Neutrophil (primary cell): ENCODE measurements at regions not wholly inside any gene's neighbourhood (a gene's known extent, or its start where the extent isn't known, plus 50 kb on each side); places are given as distances from the start of the nearest gene placed in this dataset.

ENCODE experiments used
- H3K27ac ChIP-seq: fragments of 200-600 bp; sonication (generic); 2 replicates; pipeline ENCODE4 v1.5.1; 2016; ENCODE audit warnings: mild to moderate bottlenecking, moderate library complexity
- H3K27me3 ChIP-seq: fragments of 200-600 bp; sonication (generic); 2 replicates; pipeline ENCODE4 v1.6.0; 2016; ENCODE audit warnings: mild to moderate bottlenecking
- H3K36me3 ChIP-seq: fragments of 200-600 bp; sonication (generic); 2 replicates; pipeline ENCODE4 v1.5.1; 2017
- H3K4me1 ChIP-seq, 2 experiments: fragments of 200-600 bp in 1 of 2; sonication (generic) in 1 of 2; 1 replicate in 1 of 2; 2 replicates in 1 of 2; pipeline versions ENCODE4 v1.5.1 to v1.6.1; 2013 to 2016; ENCODE audit warnings: low read depth in 1 of 2, low read length in 1 of 2, mild to moderate bottlenecking in 1 of 2, moderate library complexity in 1 of 2; ENCODE audit not compliant: control insufficient read depth in 1 of 2, insufficient read depth in 1 of 2
- H3K4me3 ChIP-seq, 2 experiments: fragments of 200-600 bp in 1 of 2; sonication (generic) in 1 of 2; 1 replicate in 1 of 2; 2 replicates in 1 of 2; pipeline ENCODE4 v1.5.1; 2013 to 2016; ENCODE audit warnings: low read depth in 1 of 2, low read length in 1 of 2, mild to moderate bottlenecking in 1 of 2, moderate library complexity in 1 of 2
- H3K9me3 ChIP-seq: fragments of 200-600 bp; sonication (generic); 2 replicates; pipeline ENCODE4 v1.5.1; 2016
- CTCF ChIP-seq: fragments of 200-600 bp; sonication (generic); IDR thresholded peaks from 2 replicates; pipeline ENCODE4 v1.5.1; 2016; ENCODE audit warnings: antibody characterized with exemption

GRCh38 chr3:101979033-101979432, 129.7 kb downstream of the NFKBIZ start:
- TF ChIP-seq CTCF, result no peak
- no peaks in the 10 kb centered on the region for H3K36me3 ChIP-seq
- no peak overlapping the region for H3K4me3 ChIP-seq
- H3K27me3 ChIP-seq, result no peaks in the 10 kb centered on the region
- H3K27ac ChIP-seq, result peak overlapping the region; percentile 27
- no peaks in the 10 kb centered on the region for H3K9me3 ChIP-seq
- peaks cover 18 to 19% of the 10 kb centered on the region in 2 experiments for H3K4me1 ChIP-seq

GRCh38 chr3:101984356-101984755, 135.0 kb downstream of the NFKBIZ start:
- Histone ChIP-seq H3K4me3 (no peak overlapping the region), H3K36me3 (no peaks in the 10 kb centered on the region), H3K27ac (no peak overlapping the region), H3K9me3 (no peaks in the 10 kb centered on the region), H3K4me1 (peaks cover 15 to 24% of the 10 kb centered on the region in 2 experiments), H3K27me3 (no peaks in the 10 kb centered on the region)
- TF ChIP-seq CTCF, result no peak

- Histone ChIP-seq H3K4me1 (peaks cover 25 to 35% of the 10 kb centered on the region in 2 experiments), H3K27ac (peak overlapping the region; percentile 86), H3K9me3 (no peaks in the 10 kb centered on the region), H3K36me3 (no peaks in the 10 kb centered on the region), H3K27me3 (no peaks in the 10 kb centered on the region), H3K4me3 (peak overlapping the region; percentile 20 to 21)
- TF ChIP-seq CTCF, result no peak
These were observed 139.3 kb downstream of the NFKBIZ start for GRCh38 chr3:101988596-101988995.

GRCh38 chr3:101989578-101990200, 140.4 kb downstream of the NFKBIZ start:
- Histone ChIP-seq H3K4me1 (peaks cover 25 to 35% of the 10 kb centered on the region in 2 experiments), H3K27ac (peak overlapping the region; percentile 86), H3K9me3 (no peaks in the 10 kb centered on the region), H3K4me3 (peak overlapping the region in 1 of 2 experiments; percentile 14), H3K27me3 (no peaks in the 10 kb centered on the region), H3K36me3 (no peaks in the 10 kb centered on the region)
- no peak for TF ChIP-seq CTCF

GRCh38 chr3:101992863-101993262, 143.5 kb downstream of the NFKBIZ start:
- Histone ChIP-seq H3K27me3 (no peaks in the 10 kb centered on the region), H3K4me3 (no peak overlapping the region), H3K9me3 (no peaks in the 10 kb centered on the region), H3K4me1 (peaks cover 25% of the 10 kb centered on the region in 2 experiments), H3K27ac (no peak overlapping the region), H3K36me3 (no peaks in the 10 kb centered on the region)
- TF ChIP-seq CTCF, result no peak
